ENCODE measurements at regions not wholly inside any gene's neighbourhood (a gene's known extent, or its start where the extent isn't known, plus 50 kb on each side); places are given as distances from the start of the nearest gene placed in this dataset.

DNA sequence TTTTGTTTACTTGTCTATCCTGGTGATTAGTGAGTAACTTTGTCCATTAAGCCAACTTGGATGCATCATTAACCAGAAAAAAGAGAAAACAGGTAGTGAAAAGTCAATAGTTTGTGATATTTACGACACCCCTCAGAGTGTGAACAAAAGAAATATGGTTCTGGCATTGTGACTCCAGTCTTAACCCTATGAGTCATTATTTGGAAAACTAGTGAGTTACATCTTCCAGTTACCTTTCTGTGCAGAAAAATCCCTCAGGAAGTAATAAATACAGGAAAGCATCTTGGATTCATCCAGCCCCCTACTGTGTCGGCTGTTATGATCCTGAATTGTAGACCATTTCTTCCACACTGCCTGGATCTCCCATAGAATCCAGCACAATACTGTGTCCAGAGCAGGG lies 379.1 kb downstream of the GALC start:
- TF ChIP-seq POLR2AphosphoS5 (IDR thresholded peaks at IDR 0.05; ENCODE audit: insufficient read depth, low read depth, low read length) (no peak), POLR2A (IDR thresholded peaks at IDR 0.05; ENCODE audit: low read depth, low read length) (no peak), JUN (IDR thresholded peaks at IDR 0.05; ENCODE audit: borderline replicate concordance, insufficient read depth, insufficient read length, low read depth) (no peak), MYC (IDR thresholded peaks at IDR 0.05; ENCODE audit: low read depth, low read length) (no peak)
- TF ChIP-seq, protein P1, sequence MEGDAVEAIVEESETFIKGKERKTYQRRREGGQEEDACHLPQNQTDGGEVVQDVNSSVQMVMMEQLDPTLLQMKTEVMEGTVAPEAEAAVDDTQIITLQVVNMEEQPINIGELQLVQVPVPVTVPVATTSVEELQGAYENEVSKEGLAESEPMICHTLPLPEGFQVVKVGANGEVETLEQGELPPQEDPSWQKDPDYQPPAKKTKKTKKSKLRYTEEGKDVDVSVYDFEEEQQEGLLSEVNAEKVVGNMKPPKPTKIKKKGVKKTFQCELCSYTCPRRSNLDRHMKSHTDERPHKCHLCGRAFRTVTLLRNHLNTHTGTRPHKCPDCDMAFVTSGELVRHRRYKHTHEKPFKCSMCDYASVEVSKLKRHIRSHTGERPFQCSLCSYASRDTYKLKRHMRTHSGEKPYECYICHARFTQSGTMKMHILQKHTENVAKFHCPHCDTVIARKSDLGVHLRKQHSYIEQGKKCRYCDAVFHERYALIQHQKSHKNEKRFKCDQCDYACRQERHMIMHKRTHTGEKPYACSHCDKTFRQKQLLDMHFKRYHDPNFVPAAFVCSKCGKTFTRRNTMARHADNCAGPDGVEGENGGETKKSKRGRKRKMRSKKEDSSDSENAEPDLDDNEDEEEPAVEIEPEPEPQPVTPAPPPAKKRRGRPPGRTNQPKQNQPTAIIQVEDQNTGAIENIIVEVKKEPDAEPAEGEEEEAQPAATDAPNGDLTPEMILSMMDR (IDR thresholded peaks at IDR 0.05; ENCODE audit: extremely low read depth in 1 of 2, insufficient read depth in 1 of 2, low read depth in 1 of 2, low read length in 2 of 2): no peak
- TF ChIP-seq, protein P2, sequence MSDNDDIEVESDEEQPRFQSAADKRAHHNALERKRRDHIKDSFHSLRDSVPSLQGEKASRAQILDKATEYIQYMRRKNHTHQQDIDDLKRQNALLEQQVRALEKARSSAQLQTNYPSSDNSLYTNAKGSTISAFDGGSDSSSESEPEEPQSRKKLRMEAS (IDR thresholded peaks at IDR 0.05; ENCODE audit: insufficient read depth, insufficient read length): no peak
